ENCODE measurements at regions not wholly inside any gene's neighbourhood (a gene's known extent, or its start where the extent isn't known, plus 50 kb on each side); places are given as distances from the start of the nearest gene placed in this dataset.
A peak's percentile ranks its signal among the peaks of the same experiment; 100 is the strongest.

DNA sequence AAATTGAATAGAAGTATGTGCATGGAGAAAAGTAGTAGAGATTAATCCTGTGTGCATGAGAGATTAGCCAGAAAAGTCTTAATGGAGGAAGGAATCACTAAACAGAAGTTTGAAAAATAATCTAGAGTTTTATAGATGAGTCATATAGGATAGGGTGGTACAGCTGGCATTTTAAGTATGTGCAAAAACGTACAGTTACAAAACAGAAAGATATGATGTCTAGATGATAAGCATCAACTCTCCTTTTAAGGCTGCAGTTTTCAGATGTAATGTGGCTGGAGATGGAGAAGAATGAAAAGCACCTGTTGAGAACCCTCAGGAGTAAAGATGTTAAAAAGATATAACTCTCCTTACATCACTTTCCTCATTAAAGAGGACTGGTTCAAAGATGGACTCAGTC, 271.3 kb downstream of the STK31 start:
- no peak for DNase-seq

GRCh38 chr7:23981758-23982157, 271.7 kb downstream of the STK31 start:
- no peak for DNase-seq

DNA sequence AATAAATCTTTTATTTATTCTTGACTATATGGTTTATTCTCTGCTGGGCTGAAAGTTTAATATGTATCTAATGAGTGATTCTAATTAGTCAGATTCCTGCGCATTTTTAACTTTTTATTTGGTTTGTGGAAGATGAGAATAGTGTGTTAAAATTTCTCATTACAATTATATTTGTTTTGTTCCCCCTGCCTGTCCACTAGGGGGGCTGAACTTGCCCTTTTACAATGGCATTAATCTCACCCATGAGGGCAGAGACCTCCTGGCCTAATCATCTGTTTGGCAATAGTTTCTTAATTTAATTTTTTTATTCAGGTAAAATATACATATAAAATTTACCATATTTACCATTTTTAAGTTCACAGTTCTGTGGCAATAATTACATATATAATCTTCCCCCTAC, 278.5 kb upstream of the NPY start:
- no peak for DNase-seq

GRCh38 chr7:24010495-24010894, 273.5 kb upstream of the NPY start:
- DNase-seq, result no peak

DNA sequence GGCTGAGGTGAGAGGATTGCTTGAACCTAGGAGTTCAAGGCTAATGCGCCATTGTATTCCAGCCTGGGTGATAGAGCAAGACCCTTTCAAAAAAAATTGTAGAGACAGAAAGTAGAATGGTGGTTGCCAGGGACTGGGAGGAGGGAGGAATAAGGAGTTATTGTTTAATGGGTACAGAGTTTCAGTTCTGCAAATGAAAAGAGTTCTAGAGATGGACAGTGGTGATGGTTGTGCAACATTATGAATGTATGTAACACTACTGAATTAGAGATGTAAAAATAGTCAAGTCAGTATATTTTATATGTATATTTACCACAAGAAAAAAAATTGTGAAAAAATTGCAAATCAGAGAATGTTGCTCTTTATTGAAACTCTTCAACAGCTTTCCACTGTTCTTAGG, 266.5 kb upstream of the NPY start:
- DNase-seq, result no peak

GRCh38 chr7:24018331-24018730, 265.7 kb upstream of the NPY start:
- DNase-seq, result no peak

DNA sequence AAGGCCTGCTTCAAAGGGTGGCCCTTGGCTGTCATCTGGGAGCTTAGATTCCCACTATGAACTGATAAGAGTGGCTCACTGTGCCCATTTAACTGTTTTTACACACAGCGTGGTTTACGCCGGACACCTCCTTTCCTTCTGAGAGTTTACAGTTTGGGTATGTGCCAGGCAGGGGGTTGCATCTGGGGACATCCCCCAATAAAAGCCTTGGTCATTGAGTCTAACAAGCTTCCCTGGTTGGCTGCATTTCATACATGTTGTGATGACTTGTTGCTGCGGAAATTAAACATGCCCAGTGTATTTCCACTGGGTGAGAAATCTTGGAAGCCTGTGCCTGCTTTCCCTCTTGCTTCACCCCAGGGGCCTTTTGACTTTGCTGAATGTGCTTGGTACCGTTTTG, 264.1 kb upstream of the NPY start:
- no peak for DNase-seq

- DNase-seq, result peak; percentile 5
Observed at GRCh38 chr7:24024276-24025068, 259.5 kb upstream of the NPY start.

DNA sequence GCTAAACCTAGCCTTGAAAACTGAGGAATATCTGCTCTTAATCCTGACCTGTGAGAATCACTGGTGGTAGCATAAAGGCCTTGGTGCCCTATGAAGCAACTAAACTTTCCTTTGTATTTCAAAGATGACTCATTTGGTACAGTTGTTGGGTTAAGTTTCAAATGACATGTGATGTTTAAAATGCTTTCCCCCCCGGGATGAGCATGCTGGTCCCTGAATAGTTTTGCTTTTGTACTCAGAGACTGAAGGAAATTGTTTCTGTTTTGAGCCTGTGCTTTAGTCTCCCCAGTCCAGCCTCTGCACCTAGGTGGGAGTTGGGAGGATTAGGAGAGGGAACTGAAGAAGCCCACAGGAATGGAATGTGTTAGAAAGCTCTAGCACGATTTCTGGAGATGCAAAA, 258.9 kb upstream of the NPY start:
- no peak for DNase-seq

DNA sequence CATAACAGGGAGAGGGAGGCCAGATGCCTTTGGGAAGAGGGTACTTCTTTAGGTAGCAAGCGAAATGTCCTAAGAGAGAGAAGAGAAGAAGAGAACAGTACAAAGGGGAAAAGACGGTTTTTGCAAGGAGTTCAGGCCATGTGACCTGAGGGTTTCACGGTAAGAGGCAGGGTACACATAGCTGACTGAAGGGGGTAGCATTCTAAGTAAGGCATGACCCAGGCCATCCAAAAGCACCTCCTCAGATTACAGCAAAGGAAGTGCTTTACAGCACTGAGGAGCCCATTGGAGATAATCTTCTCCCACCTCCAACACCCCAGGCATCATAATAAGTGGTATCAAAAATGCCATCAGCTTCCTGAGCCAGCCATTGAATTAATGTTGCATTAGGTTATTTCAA, 258.2 kb upstream of the NPY start:
- DNase-seq, result no peak

GRCh38 chr7:24026351-24026750, 257.6 kb upstream of the NPY start:
- no peak for DNase-seq

GRCh38 chr7:24029068-24029467, 254.9 kb upstream of the NPY start:
- no peak for DNase-seq

- no peak for DNase-seq
Observed at GRCh38 chr7:24034251-24034650, 249.7 kb upstream of the NPY start.

GRCh38 chr7:24035366-24036032, 248.5 kb upstream of the NPY start:
- DNase-seq, result no peak

DNA sequence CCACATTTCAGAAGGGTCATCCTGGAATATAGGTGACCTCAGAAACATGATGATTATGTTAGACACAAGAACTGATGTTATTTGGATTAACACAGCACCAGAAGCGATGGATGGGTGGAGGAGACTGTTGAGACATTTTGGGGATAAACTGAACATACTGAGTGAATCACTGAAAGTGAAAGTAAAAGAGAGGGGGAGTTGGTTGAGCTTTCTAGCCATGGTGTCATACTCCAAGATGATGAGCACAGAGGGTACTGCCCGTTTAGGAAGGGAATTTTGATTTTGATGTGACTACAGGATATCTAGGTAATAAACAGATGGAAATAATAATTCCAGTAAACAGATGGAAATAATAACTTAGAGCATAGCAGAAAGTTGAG, 248.0 kb upstream of the NPY start:
- no peak for DNase-seq

DNA sequence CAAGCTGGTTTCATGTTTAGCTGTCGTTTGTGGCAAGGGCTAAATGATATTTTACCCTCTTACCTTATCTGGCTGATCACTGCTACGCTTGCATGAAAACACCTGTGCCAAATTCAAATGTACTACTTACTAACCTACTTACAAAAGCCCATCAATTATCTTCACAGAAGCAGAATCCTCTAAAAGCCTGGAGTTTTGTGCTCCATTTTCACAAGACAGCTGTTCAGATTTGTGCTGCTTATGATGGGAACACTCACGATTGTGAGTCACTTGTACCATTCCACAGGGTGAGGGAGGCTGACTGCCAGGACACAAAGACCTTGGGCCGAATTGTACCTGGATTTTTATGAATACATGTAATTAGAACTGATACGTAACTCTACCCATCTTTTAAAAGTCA, 245.0 kb upstream of the NPY start:
- DNase-seq, result no peak

GRCh38 chr7:24039991-24040624, 243.9 kb upstream of the NPY start:
- no peak for DNase-seq

- DNase-seq, result no peak
Observed at GRCh38 chr7:24042028-24042427, 242.0 kb upstream of the NPY start.

- DNase-seq, result no peak
Observed at GRCh38 chr7:24049296-24049695, 234.7 kb upstream of the NPY start.

- no peak for DNase-seq
Observed at GRCh38 chr7:24050991-24051560, 232.9 kb upstream of the NPY start.

DNA sequence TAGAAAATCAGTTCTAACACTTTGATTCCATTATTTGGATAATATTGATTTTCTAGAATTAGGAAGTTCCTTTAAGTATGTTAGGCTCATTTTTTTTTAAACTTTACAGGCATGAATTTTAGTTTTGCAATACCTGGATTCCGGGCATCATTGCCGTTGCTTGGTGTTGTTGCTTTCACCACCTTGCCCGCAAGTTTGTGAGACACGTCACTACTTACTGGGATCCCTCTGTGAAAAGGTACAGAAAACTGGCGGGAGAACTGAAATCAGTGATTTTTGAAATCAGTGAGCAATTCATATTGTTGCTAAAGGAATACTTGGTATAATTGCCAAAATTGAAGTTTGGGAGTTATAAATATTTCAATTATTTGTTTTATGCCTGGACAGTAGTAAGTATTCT, 232.3 kb upstream of the NPY start:
- DNase-seq, result no peak

GRCh38 chr7:24052572-24053260, 231.3 kb upstream of the NPY start:
- DNase-seq, result no peak

DNA sequence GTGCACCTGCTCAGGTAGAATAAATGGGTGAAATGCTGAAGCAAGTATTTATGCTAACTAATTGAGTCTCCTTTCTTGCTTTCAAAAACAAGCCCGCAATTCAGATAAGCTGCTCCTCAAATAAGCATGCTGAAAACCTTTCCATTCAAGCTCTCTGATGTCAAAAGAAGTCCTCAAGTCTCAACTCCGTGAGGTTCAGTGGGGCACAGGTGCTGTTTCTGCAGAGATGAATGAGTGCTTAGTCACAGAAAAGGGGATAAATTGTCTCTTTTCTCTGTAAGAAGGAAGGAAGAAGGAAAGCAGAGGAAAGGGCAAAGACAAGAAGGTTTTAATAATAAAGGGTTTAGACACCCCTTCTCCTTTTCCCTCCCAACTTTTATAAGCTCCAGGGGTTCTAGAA, 229.8 kb upstream of the NPY start:
- no peak for DNase-seq

Measured in NCI-H82 (cell line).